SK-N-MC (cell line): ENCODE measurements at regions not wholly inside any gene's neighbourhood (a gene's known extent, or its start where the extent isn't known, plus 50 kb on each side); places are given as distances from the start of the nearest gene placed in this dataset.

ENCODE experiments used
- DNase-seq: peaks from one replicate; pipeline ENCODE4 v3.0.0-alpha.2; 2011; ENCODE audit warnings: low read depth, low spot score
- H3K27ac ChIP-seq: fragments of 200-600 bp; sonication (generic); 2 replicates; pipeline ENCODE4 v1.5.1; 2016; ENCODE audit warnings: mixed run types
- H3K36me3 ChIP-seq: fragments of 200-600 bp; sonication (generic); 2 replicates; pipeline ENCODE4 v1.6.1; 2017; ENCODE audit warnings: antibody characterized with exemption, low read length, mixed read lengths; ENCODE audit not compliant: insufficient read depth
- H3K4me3 ChIP-seq: fragments of 200-600 bp; sonication (generic); 2 replicates; pipeline ENCODE4 v1.5.1; 2016
- H3K9ac ChIP-seq: fragments of 200-600 bp; sonication (generic); 2 replicates; pipeline ENCODE4 v1.8.0; 2017; ENCODE audit warnings: mixed run types, mixed read lengths; ENCODE audit not compliant: insufficient read length
- H3K9me3 ChIP-seq: fragments of 200-600 bp; sonication (generic); 2 replicates; pipeline ENCODE4 v1.6.1; 2017; ENCODE audit warnings: low read depth, mild to moderate bottlenecking, antibody characterized with exemption, low read length, moderate library complexity, mixed read lengths
- EZH2 ChIP-seq: fragments of 200-600 bp; sonication (generic); IDR thresholded peaks from one replicate; pipeline ENCODE4 v1.6.1; 2017; ENCODE audit warnings: antibody characterized with exemption
- FOXP2 ChIP-seq: optimal IDR thresholded peaks from 2 replicates; pipeline ENCODE3; 2011; ENCODE audit warnings: mild to moderate bottlenecking, moderate library complexity; ENCODE audit not compliant: insufficient read depth; ENCODE audit errors: extremely low read length, control extremely low read depth
- POLR2AphosphoS5 ChIP-seq: IDR thresholded peaks from 2 replicates; pipeline ENCODE4 v1.6.1; 2012; ENCODE audit warnings: mild to moderate bottlenecking, low read depth, low read length, borderline replicate concordance

DNA sequence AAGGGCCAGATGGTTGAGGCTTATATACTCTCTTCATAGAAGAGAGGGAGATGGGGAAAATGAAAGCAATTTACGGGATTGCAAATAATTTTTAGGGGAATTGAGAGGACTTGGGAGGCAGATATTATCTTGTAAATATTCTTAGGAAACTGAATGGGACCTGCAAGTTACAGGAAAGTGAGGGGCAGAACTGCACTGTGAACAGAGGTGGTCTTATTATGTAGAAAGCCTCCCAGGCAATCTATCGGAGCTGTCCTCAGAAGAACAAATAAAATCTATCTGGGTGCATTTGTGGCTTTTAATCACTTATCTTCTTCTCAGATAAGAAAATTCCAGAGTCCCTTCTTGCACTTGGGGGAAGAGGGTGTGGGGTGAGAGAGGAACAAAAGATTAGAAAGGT lies 223.5 kb downstream of the RHOU start:
- Histone ChIP-seq H3K36me3 (no peaks in the 10 kb centered on the region), H3K27ac (no peak overlapping the region), H3K9me3 (no peaks in the 10 kb centered on the region), H3K9ac (no peak overlapping the region), H3K4me3 (no peak overlapping the region)
- DNase-seq, result no peak
- TF ChIP-seq FOXP2 (no peak), EZH2 (no peak), POLR2AphosphoS5 (no peak)

DNA sequence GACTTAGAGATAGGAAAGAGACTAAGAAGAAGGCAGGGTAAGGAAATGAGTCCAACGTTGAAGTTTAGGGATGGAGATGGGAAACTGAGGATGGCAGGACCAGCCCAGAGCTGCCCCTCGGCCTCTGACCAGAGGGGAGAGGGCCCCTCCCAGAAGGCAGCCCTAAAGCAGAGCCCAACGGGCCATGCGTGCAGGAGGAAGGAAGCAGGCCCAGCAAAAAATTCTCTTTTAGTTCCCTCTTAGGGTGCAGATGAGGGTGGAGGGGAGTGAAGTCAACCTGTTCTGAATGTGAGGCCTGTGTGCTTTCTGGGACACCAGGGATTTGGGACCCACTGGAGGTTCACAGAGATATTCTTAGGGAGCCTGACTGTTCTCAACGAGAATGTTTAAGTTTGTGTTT lies 225.4 kb downstream of the RHOU start:
- Histone ChIP-seq H3K36me3 (no peaks in the 10 kb centered on the region), H3K9me3 (no peaks in the 10 kb centered on the region), H3K4me3 (no peak overlapping the region), H3K9ac (no peak overlapping the region), H3K27ac (no peak overlapping the region)
- DNase-seq, result no peak
- TF ChIP-seq FOXP2 (no peak), POLR2AphosphoS5 (no peak), EZH2 (no peak)

DNA sequence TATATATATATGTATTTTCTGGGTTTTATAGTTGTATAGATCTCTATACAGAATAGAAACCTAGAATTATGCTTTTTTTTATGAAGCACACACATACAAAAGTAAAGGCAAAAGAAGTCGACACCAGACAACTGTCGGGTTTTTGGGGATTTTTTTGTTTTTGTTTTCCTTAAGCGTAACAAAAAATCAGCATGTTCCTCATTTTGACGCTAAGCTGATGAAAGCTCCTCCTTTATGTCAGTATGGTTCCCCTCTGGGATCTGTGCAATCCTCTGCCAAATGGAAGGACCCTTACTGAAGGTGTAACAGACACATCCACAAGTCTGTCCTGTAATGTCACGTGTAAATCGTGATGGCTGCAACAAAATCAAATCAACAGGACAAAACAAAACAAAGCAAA lies 226.2 kb downstream of the RHOU start:
- Histone ChIP-seq H3K27ac (no peak overlapping the region), H3K4me3 (no peak overlapping the region), H3K36me3 (no peaks in the 10 kb centered on the region), H3K9me3 (no peaks in the 10 kb centered on the region), H3K9ac (no peak overlapping the region)
- no peak for TF ChIP-seq EZH2
- TF ChIP-seq POLR2AphosphoS5, result no peak
- TF ChIP-seq FOXP2, result no peak
- no peak for DNase-seq

DNA sequence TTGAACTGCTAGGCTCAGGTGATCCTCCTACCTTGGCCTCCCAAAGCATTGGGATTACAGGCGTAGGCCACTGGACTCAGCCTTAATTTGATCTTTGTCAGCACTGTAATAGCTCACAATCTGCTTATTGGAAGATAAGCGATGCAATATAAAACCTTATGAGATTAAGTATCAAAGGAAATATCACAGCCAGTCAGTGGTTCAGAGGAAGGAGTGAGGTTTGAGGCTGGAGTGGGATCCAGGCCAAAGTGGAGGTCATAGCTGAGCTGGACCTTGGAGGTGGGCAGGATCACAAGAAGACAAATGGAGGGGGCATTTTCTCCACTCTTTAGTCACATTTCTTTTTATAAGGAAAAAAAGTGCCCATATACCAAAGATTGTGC lies 228.5 kb downstream of the RHOU start:
- Histone ChIP-seq H3K4me3 (no peak overlapping the region), H3K36me3 (no peaks in the 10 kb centered on the region), H3K9ac (no peak overlapping the region), H3K9me3 (no peaks in the 10 kb centered on the region), H3K27ac (no peak overlapping the region)
- no peak for TF ChIP-seq FOXP2
- DNase-seq, result no peak

GRCh38 chr1:228964178-228965089 lies 229.2 kb downstream of the RHOU start:
- Histone ChIP-seq H3K36me3 (no peaks in the 10 kb centered on the region), H3K9me3 (no peaks in the 10 kb centered on the region), H3K9ac (no peak overlapping the region), H3K4me3 (no peak overlapping the region), H3K27ac (no peak overlapping the region)
- DNase-seq, result no peak
- TF ChIP-seq EZH2 (no peak), POLR2AphosphoS5 (no peak), FOXP2 (no peak)

GRCh38 chr1:228968891-228969606 lies 233.8 kb downstream of the RHOU start:
- no peak overlapping the region for H3K4me3 ChIP-seq
- no peaks in the 10 kb centered on the region for H3K36me3 ChIP-seq
- TF ChIP-seq POLR2AphosphoS5 (no peak), EZH2 (no peak), FOXP2 (no peak)
- H3K9ac ChIP-seq, result no peak overlapping the region
- no peak for DNase-seq
- no peaks in the 10 kb centered on the region for H3K9me3 ChIP-seq
- no peak overlapping the region for H3K27ac ChIP-seq

- Histone ChIP-seq H3K9ac (no peak overlapping the region), H3K4me3 (no peak overlapping the region), H3K9me3 (no peaks in the 10 kb centered on the region), H3K36me3 (no peaks in the 10 kb centered on the region), H3K27ac (no peak overlapping the region)
- DNase-seq, result no peak
- no peak for TF ChIP-seq POLR2AphosphoS5
- TF ChIP-seq EZH2, result no peak
- TF ChIP-seq FOXP2, result no peak
These were observed 234.9 kb downstream of the RHOU start for GRCh38 chr1:228969953-228970800.

GRCh38 chr1:228972576-228972975 lies 237.3 kb downstream of the RHOU start:
- no peaks in the 10 kb centered on the region for H3K9me3 ChIP-seq
- H3K27ac ChIP-seq, result no peak overlapping the region
- H3K4me3 ChIP-seq, result no peak overlapping the region
- TF ChIP-seq FOXP2, result no peak
- TF ChIP-seq EZH2, result no peak
- TF ChIP-seq POLR2AphosphoS5, result no peak
- no peaks in the 10 kb centered on the region for H3K36me3 ChIP-seq
- no peak overlapping the region for H3K9ac ChIP-seq
- no peak for DNase-seq

DNA sequence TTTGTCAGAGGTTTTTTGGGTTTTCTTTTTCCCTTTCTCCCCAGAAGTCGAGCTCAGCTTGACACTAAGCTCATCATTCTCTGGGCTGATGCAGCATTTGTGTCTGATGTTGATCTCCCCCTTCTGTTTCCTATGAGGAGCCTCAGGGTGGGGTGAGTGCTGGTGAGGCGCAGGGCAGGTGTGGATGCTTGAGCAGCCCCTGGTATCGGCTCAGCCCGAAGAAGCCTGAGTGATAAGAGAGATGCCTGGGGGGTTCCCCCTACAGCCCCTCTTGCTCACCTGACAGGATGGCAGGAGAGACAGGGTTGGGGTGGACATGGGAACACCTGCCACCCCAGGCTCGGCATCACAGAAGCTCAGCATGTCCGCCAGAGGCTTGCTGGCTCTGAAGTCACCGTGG lies 239.0 kb downstream of the RHOU start:
- no peaks in the 10 kb centered on the region for H3K9me3 ChIP-seq
- DNase-seq, result no peak

More for the DNA sequence above, 239.0 kb downstream of the RHOU start:
- H3K9ac ChIP-seq, result no peak overlapping the region
- TF ChIP-seq FOXP2, result no peak
- TF ChIP-seq EZH2, result no peak
- no peak for TF ChIP-seq POLR2AphosphoS5
- H3K4me3 ChIP-seq, result no peak overlapping the region
- H3K27ac ChIP-seq, result no peak overlapping the region
- H3K36me3 ChIP-seq, result no peaks in the 10 kb centered on the region
